ENCODE measurements at regions not wholly inside any gene's neighbourhood (a gene's known extent, or its start where the extent isn't known, plus 50 kb on each side); places are given as distances from the start of the nearest gene placed in this dataset.
"Not testable (repeated sequence)": the region's sequence is repeated elsewhere in the genome, so short reads cannot be mapped to it uniquely, and the experiment has no call there.

- DNase-seq (ENCODE audit: low spot score), result peak; percentile 42
These were observed 68.4 kb downstream of the ANXA1 start for GRCh38 chr9:73219985-73220626.

GRCh38 chr9:73223594-73223993 is 71.9 kb downstream of the ANXA1 start:
- no peak for DNase-seq (ENCODE audit: low spot score)

- DNase-seq (ENCODE audit: low spot score), result no peak
These were observed 77.9 kb downstream of the ANXA1 start for GRCh38 chr9:73229543-73229942.

DNA sequence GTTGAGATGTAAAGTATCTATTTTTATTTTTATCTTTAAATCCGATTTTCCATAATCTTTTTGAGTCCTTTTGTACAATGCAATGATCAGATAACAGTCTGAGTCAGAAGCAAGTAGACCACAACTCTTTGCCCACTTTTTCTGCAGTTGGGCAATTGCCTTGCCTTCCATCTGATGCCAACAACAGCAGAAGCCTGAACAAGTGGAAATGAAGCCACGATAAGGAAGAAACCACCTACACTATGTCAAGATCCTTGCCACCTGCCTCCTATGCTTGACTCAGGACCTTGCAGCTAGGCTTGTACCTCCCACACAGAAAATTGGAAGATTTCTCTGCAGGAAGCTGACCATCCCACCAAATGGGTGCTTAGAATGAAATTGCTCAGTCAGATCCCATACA is 78.6 kb downstream of the ANXA1 start:
- DNase-seq (ENCODE audit: low spot score), result no peak

DNA sequence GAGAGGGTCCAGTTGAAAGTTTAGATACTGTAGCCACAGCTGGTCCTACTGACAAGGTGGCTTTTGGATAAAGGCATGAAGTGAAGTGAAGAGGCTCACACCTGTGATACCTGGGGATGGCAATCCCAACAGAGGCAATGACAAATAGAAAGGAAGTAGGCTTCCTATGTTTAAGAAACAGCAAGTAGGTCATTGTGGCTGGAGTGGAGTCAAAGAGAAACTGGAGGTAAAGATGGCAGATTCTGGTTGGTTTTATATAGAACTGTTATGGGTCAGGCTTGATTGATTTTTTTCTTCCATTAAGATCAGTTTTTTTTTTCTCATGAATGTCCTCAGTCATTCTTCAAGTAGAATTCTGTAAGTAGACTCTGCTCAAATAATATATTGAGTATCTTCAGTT is 79.5 kb downstream of the ANXA1 start:
- no peak for DNase-seq (ENCODE audit: low spot score)

GRCh38 chr9:73233359-73234007 is 81.8 kb downstream of the ANXA1 start:
- no peak for DNase-seq (ENCODE audit: low spot score)

- no peak for DNase-seq (ENCODE audit: low spot score)
These were observed 82.3 kb downstream of the ANXA1 start for GRCh38 chr9:73234008-73234360.

DNA sequence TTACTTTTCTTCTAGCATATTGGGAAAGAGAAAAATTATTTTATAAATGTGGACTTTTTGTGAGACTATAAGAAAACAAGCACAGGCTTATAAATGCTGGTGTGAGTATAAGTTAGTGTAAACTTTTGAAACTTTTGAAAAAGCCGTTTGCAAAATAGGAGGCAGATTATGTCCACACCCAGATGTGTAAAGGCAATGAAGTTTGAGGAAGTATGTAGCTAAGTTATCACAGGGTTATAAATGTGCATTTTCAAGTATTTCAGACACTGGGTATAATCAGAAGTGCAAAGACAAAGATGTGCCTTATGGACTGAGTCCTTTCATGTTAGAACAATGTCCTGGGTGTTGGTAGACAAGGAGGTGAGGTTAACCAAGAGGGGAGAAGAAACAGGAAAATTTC is 85.5 kb downstream of the ANXA1 start:
- DNase-seq (ENCODE audit: low spot score), result no peak

- DNase-seq (ENCODE audit: low spot score), result no peak
These were observed 88.1 kb downstream of the ANXA1 start for GRCh38 chr9:73239570-73240265.

DNA sequence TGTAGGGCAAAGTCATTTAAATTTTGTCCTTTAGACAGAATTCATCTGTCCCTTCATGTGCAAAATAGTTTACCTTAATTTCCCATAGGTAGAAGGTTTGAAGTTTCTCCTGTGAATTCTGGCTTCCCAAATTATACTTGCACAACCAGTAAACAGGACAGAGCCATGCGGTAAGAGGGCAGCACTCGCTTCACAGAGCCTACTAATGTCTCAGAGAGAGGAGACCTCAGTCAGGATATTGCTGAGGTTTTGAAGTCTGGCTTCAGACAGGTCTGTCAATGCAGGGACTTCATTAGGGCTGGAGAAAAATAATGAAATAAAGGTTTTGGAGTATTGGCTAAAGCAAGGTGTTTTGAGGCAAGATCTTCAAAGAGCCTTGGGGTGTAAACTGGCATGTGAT is 91.4 kb downstream of the ANXA1 start:
- DNase-seq (ENCODE audit: low spot score), result no peak

DNA sequence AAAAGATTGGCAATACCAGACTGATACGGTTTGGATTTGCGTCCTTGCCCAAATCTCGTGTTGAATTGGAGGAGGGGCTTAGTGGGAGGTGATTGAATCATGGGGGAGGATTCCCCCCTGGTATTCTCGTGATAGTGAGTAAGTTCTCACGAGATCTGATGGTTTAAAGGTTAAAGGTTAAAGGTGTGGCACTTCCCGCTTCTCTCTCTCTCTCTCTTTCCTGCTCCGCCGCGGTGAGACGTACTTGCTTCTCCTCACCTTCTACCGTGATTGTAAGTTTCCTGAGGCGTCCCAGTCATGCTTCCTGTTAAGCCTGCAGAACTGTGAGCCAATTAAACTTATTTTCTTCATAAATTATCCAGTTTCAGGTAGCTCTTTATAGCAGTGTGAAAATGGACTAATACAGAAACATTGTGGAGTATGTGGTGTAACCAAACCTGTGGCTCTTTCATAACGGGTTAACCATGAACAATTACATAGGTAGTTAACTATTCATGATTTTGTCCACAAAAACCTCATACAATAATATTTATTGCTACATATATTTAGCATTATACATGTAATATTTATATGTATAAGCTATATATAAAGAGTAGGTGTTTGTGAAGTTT is 107.5 kb downstream of the ANXA1 start:
- no peak for DNase-seq (ENCODE audit: low spot score)

- no peak for DNase-seq (ENCODE audit: low spot score)
These were observed 108.8 kb downstream of the ANXA1 start for GRCh38 chr9:73260506-73260905.

DNA sequence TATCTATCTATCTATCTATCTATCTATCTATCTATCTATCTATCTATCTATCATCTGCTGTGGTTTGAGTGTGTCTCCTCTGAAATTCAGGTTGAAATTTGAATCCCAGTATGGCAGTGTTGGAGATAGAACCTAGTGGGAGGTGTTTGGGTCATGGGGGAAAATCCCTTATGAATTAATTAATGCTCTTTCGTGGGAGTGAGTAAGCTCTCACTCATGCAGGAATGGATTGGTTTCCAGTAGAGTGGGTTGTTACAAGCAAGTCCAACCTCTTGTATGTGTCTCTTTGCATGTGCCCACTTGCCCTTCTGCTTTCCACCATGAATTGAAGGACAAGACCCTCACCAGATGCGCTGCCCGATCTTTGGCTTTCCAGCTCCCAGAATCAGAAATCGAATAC is 113.0 kb downstream of the ANXA1 start:
- DNase-seq (ENCODE audit: low spot score), result no peak

DNA sequence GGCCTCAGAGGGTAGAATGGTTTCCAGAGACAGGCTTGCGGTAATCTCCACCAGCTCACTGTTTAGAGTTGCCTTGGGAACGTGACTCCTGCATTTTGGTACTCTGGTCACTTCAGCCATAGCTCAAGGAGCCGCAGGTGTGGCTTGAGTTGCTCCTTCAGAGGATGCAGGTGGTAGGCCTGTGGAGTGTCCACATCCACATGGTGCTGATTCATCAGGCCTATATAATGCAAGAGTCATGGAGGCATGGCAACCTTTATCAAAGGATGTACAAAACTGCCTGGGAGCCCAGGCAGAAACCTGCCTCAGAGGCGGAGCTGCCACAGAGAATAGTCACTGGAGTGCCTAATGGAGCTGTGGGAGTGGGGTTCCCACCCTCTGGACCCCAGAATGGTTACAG is 114.2 kb downstream of the ANXA1 start:
- DNase-seq (ENCODE audit: low spot score), result no peak

GRCh38 chr9:73269430-73270101 is 117.9 kb downstream of the ANXA1 start:
- DNase-seq (ENCODE audit: low spot score), result no peak

DNA sequence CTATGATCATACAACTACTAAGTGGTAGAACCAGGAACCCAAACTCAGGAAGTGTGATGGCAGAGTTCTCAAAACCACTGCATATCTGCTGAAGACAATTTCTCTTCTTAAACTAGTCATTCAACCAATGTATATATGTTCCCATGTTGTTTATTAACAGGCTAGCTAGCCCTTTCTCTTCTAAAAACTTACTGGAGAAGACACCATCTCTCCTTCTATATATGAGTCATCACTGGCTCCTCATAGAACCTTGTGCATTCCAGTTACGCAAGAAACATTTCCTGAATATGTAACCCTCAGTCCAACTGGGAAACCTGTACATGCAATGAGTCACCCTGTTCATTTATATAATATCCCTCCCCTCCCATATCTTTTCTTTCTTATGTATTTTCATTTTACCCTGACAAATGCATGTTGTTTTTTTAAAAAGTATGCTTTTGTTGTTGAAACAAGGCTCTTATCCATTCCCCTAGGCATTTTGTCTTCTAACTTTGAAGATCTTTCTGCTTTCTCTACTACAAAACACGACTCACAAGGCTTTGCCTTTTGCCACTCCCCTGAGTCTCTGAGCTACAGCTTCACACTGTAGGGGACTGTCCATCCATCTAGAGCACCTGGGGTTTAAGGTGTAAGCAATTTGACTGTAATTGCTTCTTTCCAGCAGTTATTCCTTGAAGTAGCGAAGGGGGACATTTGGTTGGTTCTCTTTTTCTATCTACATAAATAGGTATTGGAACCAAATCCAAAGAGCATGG is 119.5 kb downstream of the ANXA1 start:
- DNase-seq (ENCODE audit: low spot score), result no peak

GRCh38 chr9:73280113-73280512 is 128.4 kb downstream of the ANXA1 start:
- no peak for DNase-seq (ENCODE audit: low spot score)

DNA sequence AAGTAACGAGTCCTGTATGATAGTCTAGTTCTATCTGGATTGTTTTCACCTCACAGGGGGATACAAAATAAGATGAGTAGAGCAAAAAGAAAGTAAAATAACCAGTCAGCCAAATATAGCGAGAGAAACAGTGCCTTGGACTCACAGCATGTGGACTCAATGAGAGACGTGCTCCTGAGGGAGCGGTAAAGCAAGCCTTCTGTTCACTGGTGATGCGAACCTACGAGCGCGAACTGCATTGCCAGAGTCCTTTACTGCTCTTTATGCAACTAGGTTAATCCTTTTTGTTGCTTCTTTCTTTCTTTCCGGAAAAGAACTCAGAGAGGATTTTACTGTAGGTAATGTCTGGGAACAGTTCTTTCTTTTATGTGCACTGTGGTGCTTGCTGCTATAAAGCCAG is 132.7 kb downstream of the ANXA1 start:
- DNase-seq (ENCODE audit: low spot score), result no peak

DNA sequence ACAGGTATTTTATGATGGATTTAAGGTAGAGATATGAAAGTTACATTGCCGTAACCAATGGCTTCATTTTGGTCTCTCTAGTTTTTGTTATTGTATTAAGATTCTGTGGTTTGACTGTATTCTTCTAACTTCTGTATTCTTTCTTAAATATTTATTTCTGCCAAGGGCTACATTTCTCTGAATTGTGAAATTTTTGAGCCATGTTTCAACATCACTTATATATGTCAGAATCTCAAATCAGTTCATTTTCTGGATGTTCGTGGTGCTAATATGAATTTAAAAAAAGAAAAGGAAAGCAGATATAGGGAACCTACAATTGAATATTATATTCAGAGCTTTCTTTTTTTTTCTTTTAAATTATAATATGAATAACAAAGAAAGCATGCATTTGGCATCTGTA is 142.7 kb downstream of the ANXA1 start:
- DNase-seq (ENCODE audit: low spot score), result no peak

DNA sequence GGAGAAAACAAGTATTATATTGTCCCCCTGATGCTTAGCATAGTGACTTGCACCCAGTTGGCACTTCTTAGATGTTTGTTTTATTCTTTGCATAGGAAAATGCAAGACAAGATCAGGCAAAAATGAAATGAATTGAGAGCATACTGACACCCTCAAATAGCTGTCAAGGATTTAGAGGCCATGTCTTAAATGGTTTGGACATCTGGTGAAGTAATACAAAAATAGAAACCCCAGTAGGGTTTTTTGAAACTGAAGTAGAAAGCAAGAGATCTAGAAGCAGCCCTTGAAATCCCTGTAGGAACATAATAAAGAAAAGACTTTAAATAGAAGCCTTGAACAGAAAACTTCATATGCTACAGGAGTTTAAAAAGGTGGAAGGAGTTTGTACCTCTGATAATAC is 174.3 kb downstream of the ANXA1 start:
- no peak for DNase-seq (ENCODE audit: low spot score)

GRCh38 chr9:73327149-73327548 is 175.5 kb downstream of the ANXA1 start:
- no peak for DNase-seq (ENCODE audit: low spot score)

- DNase-seq (ENCODE audit: low spot score), result not testable (repeated sequence)
These were observed 185.5 kb downstream of the ANXA1 start for GRCh38 chr9:73337182-73337581.

Measured in activated CD4-positive, alpha-beta T cell treated with anti-CD3 and anti-CD28 coated beads, Interleukin-2, Interleukin-4, amounts not matched to agents 100 ng/mL and 50 ng/mL, durations not matched to agents 16 hours and 8 hours (primary cell).